HUES64 (cell line): ENCODE measurements at regions not wholly inside any gene's neighbourhood (a gene's known extent, or its start where the extent isn't known, plus 50 kb on each side); places are given as distances from the start of the nearest gene placed in this dataset.

Source experiments
- H3K27ac ChIP-seq: 2 replicates; pipeline ENCODE4 v1.7.0; 2013; ENCODE audit warnings: low read depth, low read length, inconsistent platforms
- H3K27me3 ChIP-seq: 2 replicates; pipeline ENCODE4 v1.6.1; 2013; ENCODE audit warnings: mild to moderate bottlenecking, low read length; ENCODE audit not compliant: insufficient read depth
- H3K36me3 ChIP-seq: 2 replicates; pipeline ENCODE4 v1.6.1; 2013; ENCODE audit warnings: mild to moderate bottlenecking, low read length; ENCODE audit not compliant: insufficient read depth
- H3K4me1 ChIP-seq: 2 replicates; pipeline ENCODE4 v1.6.1; 2013; ENCODE audit warnings: mild to moderate bottlenecking, low read length, moderate library complexity; ENCODE audit not compliant: insufficient read depth
- H3K4me3 ChIP-seq: 2 replicates; pipeline ENCODE4 v1.5.1; 2013; ENCODE audit warnings: mild to moderate bottlenecking, low read length, moderate library complexity
- H3K9ac ChIP-seq: 2 replicates; pipeline ENCODE4 v1.6.1; 2013; ENCODE audit warnings: mild to moderate bottlenecking, low read depth, low read length
- H3K9me3 ChIP-seq: 2 replicates; pipeline ENCODE4 v1.6.1; 2013; ENCODE audit warnings: low read depth, low read length; ENCODE audit not compliant: insufficient read depth
- WGBS: fragments of 150-250, 120-280 bp; methylation state at CpG from one replicate; pipeline ENCODE4 v1.1.7; 2013; ENCODE audit warnings: missing lambda C conversion rate; 5-methylcytosine and 5-hydroxymethylcytosine counted together

DNA sequence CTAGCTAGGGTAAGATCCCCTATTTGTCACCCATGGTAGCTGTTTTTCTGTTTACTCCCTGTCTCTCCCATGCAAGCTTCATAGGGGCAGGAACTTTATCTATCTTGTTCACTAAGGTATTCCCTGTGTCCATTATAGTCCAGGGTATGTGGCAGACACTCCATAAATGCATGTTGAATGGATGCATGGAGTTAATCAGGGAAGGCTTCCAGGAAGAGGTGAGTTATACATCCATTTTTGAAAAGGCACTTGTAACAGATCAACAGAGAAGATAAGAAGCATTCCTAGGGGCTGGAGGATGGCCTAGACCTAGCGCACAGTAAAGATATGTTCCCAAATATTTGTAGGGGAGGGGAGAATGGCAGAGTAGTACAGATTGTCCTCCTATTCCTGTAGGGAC is 130.3 kb downstream of the BUD13 start:
- Histone ChIP-seq H3K27ac (no peak overlapping the region), H3K4me1 (no peaks in the 10 kb centered on the region)
- WGBS, result 86% methylated on average over 1 of the region's 1 CpG

DNA sequence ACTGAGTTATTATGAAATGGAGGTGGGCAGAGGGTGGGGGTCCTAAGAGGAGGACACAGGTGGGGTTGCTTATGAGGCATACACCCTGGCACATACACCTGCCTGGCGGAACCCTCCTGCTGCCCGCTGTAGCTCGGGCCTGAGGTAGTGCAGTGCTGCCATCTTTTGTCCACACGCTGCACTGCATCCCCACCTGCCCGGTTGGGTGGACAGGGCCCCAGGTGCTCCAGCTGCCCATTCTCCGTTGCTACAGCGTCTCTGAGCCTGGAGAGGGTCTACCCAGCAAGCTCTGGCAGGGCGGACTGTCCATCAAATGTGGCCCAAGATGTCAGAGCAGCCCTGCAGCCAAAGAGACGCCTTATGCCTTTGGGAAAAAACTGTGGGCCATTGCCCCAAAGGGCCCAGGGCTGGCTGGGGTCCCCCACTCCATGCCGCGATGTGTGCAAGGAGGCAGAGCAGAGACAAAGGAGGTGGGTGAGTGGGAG is 131.2 kb downstream of the BUD13 start:
- Histone ChIP-seq H3K27me3 (no peaks in the 10 kb centered on the region), H3K4me3 (no peak overlapping the region), H3K36me3 (no peaks in the 10 kb centered on the region), H3K9me3 (no peaks in the 10 kb centered on the region), H3K9ac (no peak overlapping the region), H3K27ac (no peak overlapping the region), H3K4me1 (no peaks in the 10 kb centered on the region)
- WGBS, result 31% methylated on average over 11 of the region's 11 CpGs

More for the DNA sequence above, 130.3 kb downstream of the BUD13 start:
- Histone ChIP-seq H3K36me3 (no peaks in the 10 kb centered on the region), H3K27me3 (no peaks in the 10 kb centered on the region), H3K9me3 (no peaks in the 10 kb centered on the region), H3K4me3 (no peak overlapping the region), H3K9ac (no peak overlapping the region)

DNA sequence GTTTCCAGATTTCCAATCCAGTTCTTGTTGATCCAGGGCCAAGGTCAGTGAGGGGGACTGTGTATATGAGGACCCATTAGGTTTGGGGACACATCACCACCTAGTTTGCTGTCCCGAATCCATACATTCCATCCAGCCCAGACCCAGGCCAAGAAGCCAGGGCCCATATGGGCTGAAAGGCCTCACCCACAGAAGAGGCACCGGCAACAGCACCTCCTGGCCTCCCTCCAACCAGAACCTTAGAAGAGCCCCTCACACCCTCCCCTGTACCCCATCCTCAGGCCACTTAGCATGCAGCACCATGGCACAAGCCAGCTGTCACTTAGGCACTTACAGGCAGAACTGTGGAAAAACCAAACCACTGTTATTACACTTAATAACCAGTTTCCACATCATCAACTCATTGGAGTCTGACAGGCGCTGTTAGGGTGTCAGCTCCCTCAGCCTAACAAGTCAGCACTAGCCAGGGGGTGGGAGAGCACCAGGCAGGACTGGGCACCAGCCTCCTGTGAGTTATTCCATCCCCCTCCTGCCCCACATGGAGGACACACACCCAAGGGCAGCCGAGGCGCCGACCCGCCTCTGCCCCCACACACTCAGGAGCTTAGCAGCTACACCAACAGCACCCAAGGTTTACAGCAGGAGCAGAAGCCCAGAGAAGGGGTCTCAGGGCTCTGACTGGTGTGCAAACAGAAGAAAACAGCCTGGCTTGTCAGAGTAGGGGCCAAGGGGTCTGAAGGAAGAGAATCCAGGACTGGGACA is 132.0 kb downstream of the BUD13 start:
- H3K9me3 ChIP-seq, result no peaks in the 10 kb centered on the region
- WGBS, result 77% methylated on average over 7 of the region's 7 CpGs
- no peaks in the 10 kb centered on the region for H3K4me1 ChIP-seq
- no peak overlapping the region for H3K9ac ChIP-seq
- H3K27ac ChIP-seq, result no peak overlapping the region
- H3K36me3 ChIP-seq, result no peaks in the 10 kb centered on the region
- no peaks in the 10 kb centered on the region for H3K27me3 ChIP-seq
- H3K4me3 ChIP-seq, result no peak overlapping the region

DNA sequence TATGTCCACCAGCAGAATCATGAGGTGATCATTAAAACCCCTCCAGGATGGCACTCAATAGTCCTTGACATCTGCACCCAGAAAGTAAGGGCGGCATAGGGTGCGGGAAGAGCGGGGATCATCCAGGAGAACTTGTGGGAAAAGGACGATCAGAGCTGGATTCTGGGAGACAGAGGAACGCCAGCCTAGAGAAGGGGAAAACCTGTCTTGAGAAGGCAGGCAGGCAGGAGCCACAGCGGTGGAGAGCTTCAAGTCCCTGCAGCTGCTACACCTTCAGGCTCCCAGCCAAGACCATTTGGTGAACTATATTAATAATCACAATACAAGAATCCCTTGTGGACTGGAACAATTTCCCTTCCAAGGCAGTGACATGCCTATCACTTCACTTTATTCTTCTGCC is 134.3 kb downstream of the BUD13 start:
- Histone ChIP-seq H3K4me3 (no peak overlapping the region), H3K9me3 (no peaks in the 10 kb centered on the region), H3K36me3 (no peaks in the 10 kb centered on the region), H3K4me1 (no peaks in the 10 kb centered on the region), H3K27ac (no peak overlapping the region), H3K27me3 (no peaks in the 10 kb centered on the region), H3K9ac (no peak overlapping the region)
- WGBS, result 93% methylated on average over 6 of the region's 6 CpGs

DNA sequence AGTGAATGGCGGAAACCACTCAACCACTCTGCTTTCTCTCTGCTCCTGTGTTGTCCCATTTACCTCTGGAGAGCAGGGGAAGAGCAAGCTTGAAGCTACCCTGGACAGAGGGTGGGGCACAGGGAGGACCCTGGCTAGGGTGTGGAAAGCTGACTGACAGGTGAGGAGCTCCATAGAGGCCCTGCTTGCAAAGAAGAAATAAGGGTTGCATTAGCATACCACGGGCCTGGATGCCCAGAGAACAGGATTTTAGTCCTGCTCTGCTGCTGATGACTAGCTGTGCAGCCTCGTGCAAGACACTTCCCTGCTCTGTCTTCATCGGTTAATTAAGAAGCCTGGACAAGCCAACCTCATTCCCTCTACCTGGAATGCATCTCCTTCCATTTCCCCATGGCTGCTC is 135.0 kb downstream of the BUD13 start:
- 86% methylated on average over 4 of the region's 4 CpGs for WGBS
- Histone ChIP-seq H3K27me3 (no peaks in the 10 kb centered on the region), H3K9me3 (no peaks in the 10 kb centered on the region), H3K9ac (no peak overlapping the region), H3K4me3 (no peak overlapping the region), H3K27ac (no peak overlapping the region), H3K36me3 (no peaks in the 10 kb centered on the region), H3K4me1 (no peaks in the 10 kb centered on the region)

DNA sequence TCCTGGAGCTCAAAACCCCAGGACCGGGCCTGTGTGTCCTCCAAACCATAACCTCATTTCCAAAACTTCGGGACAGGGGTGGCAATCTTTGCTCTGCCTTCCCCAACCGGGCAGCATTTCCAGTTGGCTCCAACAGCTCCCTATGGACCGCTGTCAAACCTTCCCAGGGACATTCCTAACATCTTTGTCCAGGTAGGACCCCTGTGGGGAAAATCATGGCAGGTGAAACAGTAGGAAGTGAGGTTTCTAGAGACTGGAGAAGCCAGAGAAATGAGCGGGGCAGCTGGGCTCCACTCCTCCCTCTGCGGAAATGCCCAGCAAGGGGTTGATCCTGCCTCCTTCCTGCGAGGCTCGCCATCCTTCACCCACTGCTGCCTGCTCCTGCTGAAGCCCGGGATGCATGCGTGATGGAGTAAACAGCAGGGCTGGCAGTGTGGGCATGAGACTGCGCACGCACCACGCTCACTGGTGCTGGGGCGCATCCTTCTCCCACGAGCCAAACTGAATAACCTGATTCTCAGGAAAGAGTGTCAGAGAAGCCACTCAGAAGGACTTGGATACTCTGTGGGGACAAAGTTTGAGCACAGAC is 136.4 kb downstream of the BUD13 start:
- H3K27me3 ChIP-seq, result no peaks in the 10 kb centered on the region
- no peaks in the 10 kb centered on the region for H3K36me3 ChIP-seq
- no peaks in the 10 kb centered on the region for H3K9me3 ChIP-seq
- H3K27ac ChIP-seq, result no peak overlapping the region
- no peak overlapping the region for H3K4me3 ChIP-seq
- H3K9ac ChIP-seq, result no peak overlapping the region
- WGBS, result 86% methylated on average over 15 of the region's 15 CpGs
- no peaks in the 10 kb centered on the region for H3K4me1 ChIP-seq

DNA sequence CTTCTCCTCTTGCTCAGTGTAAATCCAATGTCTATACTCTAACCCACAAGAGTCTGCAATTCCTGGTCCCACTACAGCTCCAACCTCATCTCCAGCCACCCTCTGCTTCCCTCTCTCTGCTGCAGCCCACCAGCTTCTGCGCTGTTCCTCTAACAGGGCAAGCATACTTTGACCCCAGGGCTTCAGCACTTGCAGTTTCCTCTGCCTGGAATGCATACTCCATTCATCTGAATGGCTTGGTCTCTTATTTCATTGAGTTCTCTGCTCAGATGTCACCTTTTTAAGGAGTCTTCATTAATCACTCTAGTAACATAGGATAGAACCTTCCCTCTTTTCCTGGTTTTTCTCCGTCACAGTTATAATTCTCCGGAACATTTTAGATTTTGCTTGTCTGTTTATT is 141.6 kb downstream of the BUD13 start:
- Histone ChIP-seq H3K4me3 (no peak overlapping the region), H3K4me1 (no peaks in the 10 kb centered on the region), H3K9me3 (no peaks in the 10 kb centered on the region), H3K27me3 (no peaks in the 10 kb centered on the region), H3K9ac (no peak overlapping the region), H3K36me3 (no peaks in the 10 kb centered on the region), H3K27ac (no peak overlapping the region)
- WGBS, result 95% methylated on average over 3 of the region's 3 CpGs

DNA sequence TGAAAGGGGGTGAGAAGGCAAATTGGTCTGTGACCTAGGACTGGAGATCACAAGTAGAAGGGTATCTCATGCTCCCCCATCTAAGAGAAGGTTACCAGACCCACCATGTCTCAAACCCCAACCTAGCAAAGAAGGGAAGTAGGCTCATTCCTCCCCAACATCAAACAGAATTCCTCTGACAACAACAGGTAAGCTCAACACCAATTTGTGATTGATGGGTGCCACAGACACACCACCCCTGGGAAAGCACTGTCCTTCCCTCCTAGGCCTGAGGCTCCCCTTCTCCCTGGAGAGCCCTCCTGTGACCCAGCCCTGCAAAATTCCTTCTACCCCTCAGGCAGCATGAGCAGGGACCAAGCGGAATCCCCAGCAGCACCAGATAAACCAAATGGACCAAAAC is 154.3 kb downstream of the BUD13 start:
- WGBS, result 94% methylated on average over 1 of the region's 1 CpG
- H3K4me3 ChIP-seq, result no peak overlapping the region
- no peaks in the 10 kb centered on the region for H3K9me3 ChIP-seq
- H3K9ac ChIP-seq, result no peak overlapping the region
- no peaks in the 10 kb centered on the region for H3K4me1 ChIP-seq
- H3K36me3 ChIP-seq, result no peaks in the 10 kb centered on the region
- no peak overlapping the region for H3K27ac ChIP-seq
- H3K27me3 ChIP-seq, result no peaks in the 10 kb centered on the region

DNA sequence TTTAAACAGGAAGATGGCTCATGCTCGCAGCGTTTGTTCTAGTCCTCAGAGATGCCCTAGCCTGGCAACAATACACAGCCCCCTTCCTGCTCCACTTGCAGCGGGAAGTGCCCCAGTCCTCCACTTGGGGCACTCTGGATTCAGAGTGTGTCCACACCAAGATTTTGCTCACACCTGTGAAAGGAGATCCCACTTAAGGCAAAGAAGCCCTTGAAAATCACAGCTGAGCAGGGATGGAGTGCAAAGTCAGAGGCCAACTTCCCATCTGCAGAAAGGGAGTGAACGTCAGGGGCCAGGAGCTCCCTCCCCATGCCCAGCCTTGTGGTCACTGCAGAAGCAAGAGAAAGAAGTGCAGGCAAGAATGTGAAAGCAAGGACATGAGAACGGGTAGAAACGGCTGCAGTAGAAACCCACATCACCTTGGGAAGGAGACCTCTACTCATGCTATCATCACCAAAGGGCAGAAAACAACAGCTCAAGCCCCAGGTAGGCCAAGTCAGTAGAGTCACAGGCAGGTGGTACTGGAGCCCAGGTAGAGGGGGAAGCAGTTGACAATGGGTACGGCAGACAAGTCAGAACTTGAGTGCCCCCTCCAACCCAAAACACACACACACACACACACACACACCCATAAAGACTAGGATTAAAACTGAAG is 157.4 kb downstream of the BUD13 start:
- Histone ChIP-seq H3K4me3 (no peak overlapping the region), H3K27ac (no peak overlapping the region), H3K36me3 (no peaks in the 10 kb centered on the region), H3K4me1 (no peaks in the 10 kb centered on the region), H3K9me3 (no peaks in the 10 kb centered on the region), H3K9ac (no peak overlapping the region), H3K27me3 (no peaks in the 10 kb centered on the region)
- WGBS, result 85% methylated on average over 6 of the region's 7 CpGs

DNA sequence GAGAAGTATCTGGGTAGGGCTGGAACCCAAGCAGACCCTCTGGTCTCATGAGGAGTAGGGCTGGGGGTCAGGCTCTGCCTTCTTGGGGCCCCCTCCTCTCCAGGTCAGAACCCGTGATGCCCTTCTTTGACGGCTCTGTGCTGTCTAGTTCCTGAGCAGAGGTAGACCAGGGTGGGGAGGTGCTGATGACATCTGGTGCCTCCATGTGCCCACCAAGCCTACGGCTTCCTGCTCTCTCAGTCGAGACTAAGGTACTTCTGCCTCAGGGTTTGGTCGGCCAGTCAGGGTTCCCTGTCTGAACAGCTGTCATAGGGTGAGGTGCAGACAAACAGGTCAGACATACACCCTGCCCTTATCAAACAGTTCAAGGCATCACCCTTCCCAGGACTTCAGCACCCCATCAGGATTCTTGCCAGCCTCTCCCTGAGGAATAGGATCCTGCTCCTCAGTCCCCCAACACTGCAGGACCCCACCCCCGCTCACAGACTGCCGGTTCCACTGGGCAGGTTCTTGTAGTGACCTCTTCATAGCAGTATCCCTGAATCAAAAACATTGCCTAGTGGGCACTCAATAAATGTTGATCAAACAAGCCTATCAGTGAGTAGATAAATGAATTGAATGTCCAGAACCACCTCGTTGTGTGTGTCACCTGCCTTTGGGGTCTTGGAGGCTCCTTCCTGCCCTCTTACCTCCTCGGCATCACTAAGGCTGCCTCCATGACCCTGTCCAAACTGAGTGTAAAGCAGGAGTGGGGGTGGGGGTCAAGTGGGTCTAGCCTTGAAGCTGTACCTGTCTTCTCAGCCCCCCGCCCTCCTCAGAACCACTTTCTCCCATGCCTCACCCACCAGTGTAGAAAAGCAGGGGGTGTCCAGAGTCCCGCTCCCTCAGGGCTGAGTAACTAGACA is 158.2 kb downstream of the BUD13 start:
- no peak overlapping the region for H3K9ac ChIP-seq
- WGBS, result 90% methylated on average over 11 of the region's 11 CpGs

More for the DNA sequence above, 158.2 kb downstream of the BUD13 start:
- H3K27ac ChIP-seq, result no peak overlapping the region
- no peaks in the 10 kb centered on the region for H3K27me3 ChIP-seq
- no peaks in the 10 kb centered on the region for H3K36me3 ChIP-seq
- no peaks in the 10 kb centered on the region for H3K4me1 ChIP-seq
- no peak overlapping the region for H3K4me3 ChIP-seq
- no peaks in the 10 kb centered on the region for H3K9me3 ChIP-seq
